ENCODE measurements at regions not wholly inside any gene's neighbourhood (a gene's known extent, or its start where the extent isn't known, plus 50 kb on each side); places are given as distances from the start of the nearest gene placed in this dataset.

DNA sequence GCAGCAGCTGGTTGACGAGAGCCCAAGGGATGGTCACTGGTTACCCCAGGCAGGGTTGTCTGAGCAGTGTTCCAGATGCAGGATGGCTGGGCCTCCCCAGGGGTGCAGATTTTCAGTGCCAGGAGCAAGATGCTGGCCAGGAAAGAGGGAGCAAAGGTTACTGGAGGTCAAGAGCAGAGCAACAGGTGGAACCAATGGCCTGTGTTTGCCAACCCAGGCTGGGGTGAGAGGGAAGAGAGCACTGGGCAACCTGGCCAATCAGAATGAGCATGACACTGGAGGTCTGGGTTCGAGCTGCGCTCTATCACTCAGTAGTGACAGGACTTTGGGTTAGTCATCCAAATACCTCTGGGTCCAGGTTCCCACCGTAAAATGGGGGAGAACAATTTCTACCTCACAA lies 90.6 kb upstream of the TLE3 start:
- TF ChIP-seq CTCF (IDR thresholded peaks at IDR 0.05): no peak
- no peak for TF ChIP-seq EP300 (IDR thresholded peaks at IDR 0.05)
- TF ChIP-seq POLR2A (IDR thresholded peaks at IDR 0.05): no peak
